ENCODE measurements at regions not wholly inside any gene's neighbourhood (a gene's known extent, or its start where the extent isn't known, plus 50 kb on each side); places are given as distances from the start of the nearest gene placed in this dataset.

DNA sequence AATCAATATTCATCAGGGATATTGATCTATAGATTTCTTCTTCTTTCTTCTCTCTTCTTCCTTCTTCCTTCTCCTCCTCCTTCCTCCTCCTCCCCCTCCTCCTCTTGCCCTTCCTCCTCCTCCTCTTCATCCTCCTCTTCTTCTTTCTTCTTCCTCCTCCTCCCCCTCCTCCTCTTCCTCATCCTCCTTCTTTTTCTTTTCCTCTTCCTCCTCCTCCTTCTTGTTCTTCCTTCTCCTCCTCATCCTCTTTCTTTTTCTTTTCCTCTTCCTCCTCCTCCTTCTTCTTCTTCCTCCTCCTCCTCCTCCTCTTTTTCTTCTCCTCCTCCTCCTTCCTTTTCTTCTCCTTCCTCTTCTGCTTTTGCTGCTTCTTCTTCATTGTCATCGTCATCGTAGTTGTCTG, 52.4 kb upstream of the SERINC1 start:
- no peak for DNase-seq

DNA sequence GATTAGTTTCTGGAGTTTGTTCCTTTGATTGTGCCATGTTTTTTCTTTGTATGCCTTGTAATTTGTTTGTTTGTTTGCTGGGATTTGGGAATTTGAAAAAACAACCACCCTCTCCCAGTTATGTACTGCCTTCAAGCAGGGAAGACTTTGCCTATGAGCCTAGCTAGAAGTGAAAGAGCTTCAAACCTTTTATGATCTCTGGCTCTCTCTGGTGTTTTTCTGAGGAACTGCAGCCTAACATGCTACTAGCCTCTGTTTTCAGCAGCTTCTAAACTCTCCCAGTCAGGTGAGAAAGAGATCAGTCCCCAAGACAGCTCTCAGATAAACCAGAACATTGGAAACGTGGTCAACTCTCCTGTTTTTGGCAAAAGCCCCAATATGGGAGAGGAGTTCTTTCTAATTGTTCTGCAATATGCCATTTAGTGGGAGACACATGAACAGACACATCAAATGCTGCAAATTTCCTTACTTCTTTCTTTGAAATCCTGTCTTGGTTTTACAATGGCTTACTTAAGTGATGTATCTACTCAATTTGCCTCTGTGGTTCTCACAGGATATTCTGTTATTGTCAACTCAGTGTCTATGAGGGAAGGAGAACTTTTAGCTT, 58.9 kb upstream of the SERINC1 start:
- DNase-seq: peak; percentile 22

DNA sequence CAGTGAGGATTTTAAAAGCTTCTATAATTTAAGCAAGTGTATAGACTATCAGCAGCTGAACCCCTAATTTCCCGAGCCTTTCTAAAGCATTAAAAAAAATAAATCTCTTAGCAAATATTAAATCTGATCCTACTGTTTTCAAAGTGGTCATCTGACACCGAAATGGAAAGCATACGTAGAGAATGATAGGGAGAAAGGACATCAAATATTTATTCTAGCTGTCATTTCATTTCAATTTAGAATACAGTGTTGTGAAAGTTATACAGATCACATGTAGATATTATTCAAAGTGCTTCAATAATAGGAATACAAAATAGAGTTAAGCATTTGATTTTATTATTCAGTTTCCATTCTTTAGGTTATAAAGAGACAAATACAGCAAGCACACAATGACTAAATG, 61.9 kb upstream of the PKIB start:
- DNase-seq: no peak

DNA sequence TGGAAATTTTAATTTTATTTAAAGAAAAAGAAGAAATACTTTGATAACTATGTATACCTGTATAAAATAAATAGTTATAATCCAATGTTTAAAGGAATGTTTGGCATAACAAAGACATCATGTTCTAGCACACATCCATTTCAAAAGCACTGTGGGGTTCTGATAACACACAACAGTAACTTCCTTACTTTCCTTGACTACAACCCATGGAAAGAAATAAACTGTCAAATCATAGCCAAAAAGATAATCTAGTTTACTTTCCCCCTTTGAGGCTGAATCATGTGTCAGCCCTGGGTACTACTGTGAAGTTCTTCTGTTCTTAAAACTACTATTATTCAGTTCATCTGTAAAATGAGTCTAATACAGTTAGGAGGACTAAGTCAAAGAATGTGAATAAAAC, 61.4 kb upstream of the PKIB start:
- no peak for DNase-seq

DNA sequence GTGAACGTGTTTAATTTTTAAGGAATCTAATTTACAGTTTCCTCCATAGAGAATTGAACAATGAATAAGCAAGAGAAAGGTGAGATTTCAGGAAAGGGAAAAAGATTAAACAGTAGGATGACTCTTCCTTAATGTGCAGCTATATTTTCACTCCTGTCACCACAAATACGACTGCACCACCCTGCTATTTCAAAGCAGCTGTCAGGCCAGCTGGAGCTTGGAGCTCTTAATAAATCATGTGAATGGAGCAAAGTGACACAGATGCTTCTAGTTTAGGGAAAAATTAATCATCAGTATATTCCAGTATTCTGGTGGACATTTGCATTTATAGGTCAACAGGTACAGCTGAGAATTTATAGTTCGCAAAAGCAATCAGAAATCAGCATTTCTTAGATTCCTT, 56.5 kb upstream of the PKIB start:
- DNase-seq: no peak

DNA sequence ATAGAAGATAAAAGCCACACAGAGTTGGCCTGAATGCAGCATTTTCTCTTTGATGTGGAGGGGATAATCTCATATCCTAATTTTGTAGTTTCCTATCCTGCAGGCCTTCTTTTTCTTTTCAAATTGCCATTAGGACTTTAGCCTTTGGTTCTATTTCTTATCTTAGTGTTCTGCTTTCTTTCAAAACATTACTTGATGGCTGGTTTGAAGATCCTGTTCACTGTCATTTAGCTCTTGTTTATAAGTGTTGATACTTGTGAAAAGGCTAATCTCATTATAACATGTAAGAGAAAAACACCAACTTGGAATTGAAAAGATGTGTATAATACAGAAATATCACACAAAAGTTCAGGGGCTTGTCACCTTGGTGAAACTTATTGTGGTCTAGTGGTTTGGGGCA, 54.6 kb upstream of the PKIB start:
- DNase-seq: no peak

DNA sequence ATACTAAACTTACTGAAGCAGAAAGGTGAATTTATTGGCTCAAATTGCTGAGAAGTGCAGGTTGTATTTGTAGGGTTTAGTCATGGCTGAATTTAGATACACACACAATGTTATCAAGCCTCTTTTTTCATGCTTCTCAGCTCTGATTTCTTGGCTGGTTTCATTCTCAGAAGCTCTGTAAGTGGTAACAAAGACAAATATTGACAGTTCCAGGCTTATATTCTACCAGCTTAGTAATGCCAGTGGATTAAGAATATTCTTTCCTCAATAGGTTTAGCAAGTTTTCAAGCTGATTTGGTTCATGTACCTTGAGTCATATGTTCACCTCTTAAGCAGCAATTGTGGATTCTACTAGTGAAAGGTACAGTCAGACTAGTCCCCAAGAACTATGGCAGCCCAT, 52.1 kb upstream of the PKIB start:
- no peak for DNase-seq
